Right lobe of liver (tissue), 4 donors: ENCODE measurements at regions not wholly inside any gene's neighbourhood (a gene's known extent, or its start where the extent isn't known, plus 50 kb on each side); places are given as distances from the start of the nearest gene placed in this dataset.

ENCODE experiments used
- POLR2A ChIP-seq: fragments of 450-650 bp; IDR thresholded peaks from one replicate; pipeline ENCODE4 v1.6.1; 2017; ENCODE audit warnings: antibody characterized with exemption, mild to moderate bottlenecking
- TF ChIP-seq, protein P1 (sequence below), 4 donors: fragments of 200-600 bp in 3 of 4; fragments of 450-650 bp in 1 of 4; IDR thresholded peaks; one replicate each; pipeline versions ENCODE4 v1.5.1 to v1.8.0; 2016 to 2022; ENCODE audit warnings: antibody characterized with exemption in 4 of 4, mild to moderate bottlenecking in 2 of 4
- donor health status: DM: no; HTN: no; CAD: no.
- donor health status: DM: no; HTN: no; CAD: no.
- donor health status: DM: no; HTN: yes; CAD: no.

DNA sequence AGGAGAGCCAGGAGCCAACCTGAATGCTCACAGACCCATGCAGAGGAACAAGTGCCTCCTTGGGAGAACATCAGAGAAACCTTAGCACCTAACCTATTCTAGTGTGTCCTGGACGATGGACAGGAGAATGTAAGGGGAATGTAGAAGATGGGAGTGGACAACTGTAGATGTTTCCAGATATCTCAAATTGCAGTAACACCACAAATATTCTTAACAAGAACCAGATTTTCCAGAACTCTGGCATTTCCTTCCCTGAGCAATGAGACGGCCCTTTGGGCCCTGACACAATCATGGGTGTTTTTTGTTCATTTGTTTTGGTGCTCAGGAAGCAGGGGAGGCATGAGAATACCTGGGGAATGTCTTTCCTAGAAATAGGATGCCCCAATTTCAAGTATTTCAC is 196.1 kb upstream of the PRSS1 start:
- TF ChIP-seq, protein P1, sequence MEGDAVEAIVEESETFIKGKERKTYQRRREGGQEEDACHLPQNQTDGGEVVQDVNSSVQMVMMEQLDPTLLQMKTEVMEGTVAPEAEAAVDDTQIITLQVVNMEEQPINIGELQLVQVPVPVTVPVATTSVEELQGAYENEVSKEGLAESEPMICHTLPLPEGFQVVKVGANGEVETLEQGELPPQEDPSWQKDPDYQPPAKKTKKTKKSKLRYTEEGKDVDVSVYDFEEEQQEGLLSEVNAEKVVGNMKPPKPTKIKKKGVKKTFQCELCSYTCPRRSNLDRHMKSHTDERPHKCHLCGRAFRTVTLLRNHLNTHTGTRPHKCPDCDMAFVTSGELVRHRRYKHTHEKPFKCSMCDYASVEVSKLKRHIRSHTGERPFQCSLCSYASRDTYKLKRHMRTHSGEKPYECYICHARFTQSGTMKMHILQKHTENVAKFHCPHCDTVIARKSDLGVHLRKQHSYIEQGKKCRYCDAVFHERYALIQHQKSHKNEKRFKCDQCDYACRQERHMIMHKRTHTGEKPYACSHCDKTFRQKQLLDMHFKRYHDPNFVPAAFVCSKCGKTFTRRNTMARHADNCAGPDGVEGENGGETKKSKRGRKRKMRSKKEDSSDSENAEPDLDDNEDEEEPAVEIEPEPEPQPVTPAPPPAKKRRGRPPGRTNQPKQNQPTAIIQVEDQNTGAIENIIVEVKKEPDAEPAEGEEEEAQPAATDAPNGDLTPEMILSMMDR (IDR thresholded peaks at IDR 0.05) = no peak
- no peak for TF ChIP-seq POLR2A
